ENCODE measurements at regions not wholly inside any gene's neighbourhood (a gene's known extent, or its start where the extent isn't known, plus 50 kb on each side); places are given as distances from the start of the nearest gene placed in this dataset.

DNA sequence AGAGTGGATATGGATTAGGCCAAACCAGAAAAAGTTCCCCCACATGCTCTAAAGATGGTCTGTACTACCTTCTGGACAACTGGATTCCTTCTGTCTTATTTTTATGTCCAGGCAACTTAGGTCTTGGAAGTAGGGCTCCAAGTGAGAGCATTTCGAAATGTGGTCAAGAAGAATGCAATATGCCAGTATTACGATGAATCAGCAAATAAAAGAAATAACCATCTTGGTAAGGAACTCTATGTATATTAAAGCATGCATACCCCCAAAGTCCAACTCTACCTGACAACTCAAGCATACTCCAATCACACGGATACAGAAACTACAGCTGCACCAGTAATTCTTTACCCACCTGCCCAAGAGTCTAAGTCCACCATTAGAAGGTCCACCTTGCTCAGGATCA is 234.5 kb downstream of the HNRNPD start:
- no peak overlapping the region for H3K4me3 ChIP-seq
- H3K36me3 ChIP-seq: no peaks in the 10 kb centered on the region
- TF ChIP-seq, protein P1, sequence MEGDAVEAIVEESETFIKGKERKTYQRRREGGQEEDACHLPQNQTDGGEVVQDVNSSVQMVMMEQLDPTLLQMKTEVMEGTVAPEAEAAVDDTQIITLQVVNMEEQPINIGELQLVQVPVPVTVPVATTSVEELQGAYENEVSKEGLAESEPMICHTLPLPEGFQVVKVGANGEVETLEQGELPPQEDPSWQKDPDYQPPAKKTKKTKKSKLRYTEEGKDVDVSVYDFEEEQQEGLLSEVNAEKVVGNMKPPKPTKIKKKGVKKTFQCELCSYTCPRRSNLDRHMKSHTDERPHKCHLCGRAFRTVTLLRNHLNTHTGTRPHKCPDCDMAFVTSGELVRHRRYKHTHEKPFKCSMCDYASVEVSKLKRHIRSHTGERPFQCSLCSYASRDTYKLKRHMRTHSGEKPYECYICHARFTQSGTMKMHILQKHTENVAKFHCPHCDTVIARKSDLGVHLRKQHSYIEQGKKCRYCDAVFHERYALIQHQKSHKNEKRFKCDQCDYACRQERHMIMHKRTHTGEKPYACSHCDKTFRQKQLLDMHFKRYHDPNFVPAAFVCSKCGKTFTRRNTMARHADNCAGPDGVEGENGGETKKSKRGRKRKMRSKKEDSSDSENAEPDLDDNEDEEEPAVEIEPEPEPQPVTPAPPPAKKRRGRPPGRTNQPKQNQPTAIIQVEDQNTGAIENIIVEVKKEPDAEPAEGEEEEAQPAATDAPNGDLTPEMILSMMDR (IDR thresholded peaks at IDR 0.05): no peak
- no peak overlapping the region for H3K27ac ChIP-seq
- no peak overlapping the region for H3K9ac ChIP-seq (ENCODE audit: low read depth in 2 of 2, low read length in 2 of 2)
- H3K27me3 ChIP-seq: no peaks in the 10 kb centered on the region
- H3K9me3 ChIP-seq: no peaks in the 10 kb centered on the region
- H3K4me1 ChIP-seq: no peaks in the 10 kb centered on the region
- DNase-seq: no peak
- intact Hi-C loops (cut with DNase I): no loop called here

- Histone ChIP-seq H3K36me3 (no peaks in the 10 kb centered on the region), H3K9ac (ENCODE audit: low read depth in 2 of 2, low read length in 2 of 2) (no peak overlapping the region), H3K4me1 (no peaks in the 10 kb centered on the region), H3K4me3 (no peak overlapping the region), H3K27me3 (no peaks in the 10 kb centered on the region), H3K9me3 (no peaks in the 10 kb centered on the region), H3K27ac (no peak overlapping the region)
- intact Hi-C loops (cut with DNase I): no loop called here
- DNase-seq: no peak
- TF ChIP-seq, protein P1 (IDR thresholded peaks at IDR 0.05): no peak
Measured at GRCh38 chr4:82138374-82138773, 235.4 kb downstream of the HNRNPD start.

- intact Hi-C loops (cut with DNase I): no loop called here
- H3K9me3 ChIP-seq: no peaks in the 10 kb centered on the region
- TF ChIP-seq, protein P1 (IDR thresholded peaks at IDR 0.05): no peak
- no peak for DNase-seq
- H3K27ac ChIP-seq: no peak overlapping the region
- H3K4me3 ChIP-seq: no peak overlapping the region
- no peak overlapping the region for H3K9ac ChIP-seq (ENCODE audit: low read depth in 2 of 2, low read length in 2 of 2)
- no peaks in the 10 kb centered on the region for H3K27me3 ChIP-seq
- no peaks in the 10 kb centered on the region for H3K4me1 ChIP-seq
- H3K36me3 ChIP-seq: no peaks in the 10 kb centered on the region
Measured at GRCh38 chr4:82136161-82136801, 237.5 kb downstream of the HNRNPD start.

DNA sequence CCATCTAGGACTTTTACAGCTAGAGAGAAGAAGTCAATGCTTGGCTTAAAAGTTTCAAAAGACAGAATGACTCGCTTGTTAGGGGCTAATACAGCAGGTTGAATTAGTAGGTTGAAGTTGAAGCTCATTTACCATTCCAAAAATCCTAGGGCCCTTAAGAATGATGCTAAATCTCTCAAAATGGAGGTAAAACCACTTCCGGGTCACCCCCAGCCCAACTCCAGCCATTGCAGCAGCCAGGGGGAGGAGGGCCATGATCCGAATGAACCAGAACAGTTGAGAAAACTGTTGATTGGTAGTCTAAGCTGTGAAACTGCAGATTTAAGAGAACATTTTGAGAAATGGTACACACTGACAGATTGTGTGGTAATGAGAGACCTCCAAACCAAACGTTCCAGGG is 245.4 kb downstream of the HNRNPD start:
- Histone ChIP-seq H3K4me3 (no peak overlapping the region), H3K9ac (ENCODE audit: low read depth in 2 of 2, low read length in 2 of 2) (no peak overlapping the region), H3K9me3 (no peaks in the 10 kb centered on the region), H3K36me3 (no peaks in the 10 kb centered on the region), H3K27ac (no peak overlapping the region), H3K4me1 (no peaks in the 10 kb centered on the region), H3K27me3 (no peaks in the 10 kb centered on the region)
- DNase-seq: no peak
- TF ChIP-seq, protein P1 (IDR thresholded peaks at IDR 0.05): no peak
- intact Hi-C loops (cut with DNase I): no loop called here

DNA sequence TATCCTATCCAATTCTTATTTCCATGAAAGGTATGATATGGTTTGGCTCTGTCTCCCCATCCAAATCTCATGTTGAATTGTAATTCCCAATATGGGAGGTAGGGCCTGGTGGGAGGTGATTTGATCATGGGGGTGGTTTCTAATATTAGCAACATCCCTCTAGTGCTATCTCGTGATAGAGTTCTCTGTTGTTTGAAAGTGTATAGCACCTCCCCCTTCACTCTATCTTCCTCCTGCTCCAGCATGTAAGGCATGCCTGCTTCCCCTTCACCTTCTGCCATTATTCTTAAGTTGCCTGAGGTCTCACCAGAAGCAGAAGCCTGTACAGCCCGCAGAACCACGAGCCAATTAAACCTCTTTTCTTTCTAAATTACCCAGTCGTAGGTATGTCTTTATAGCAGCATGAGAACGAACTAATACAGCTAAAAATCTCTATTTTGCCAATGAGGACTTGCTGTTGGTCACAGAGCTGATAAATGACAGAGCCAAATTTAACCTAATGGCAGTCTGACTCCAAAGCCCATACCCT is 247.2 kb downstream of the HNRNPD start:
- no peak overlapping the region for H3K4me3 ChIP-seq
- H3K36me3 ChIP-seq: no peaks in the 10 kb centered on the region
- DNase-seq: no peak
- TF ChIP-seq, protein P1 (IDR thresholded peaks at IDR 0.05): no peak
- no peaks in the 10 kb centered on the region for H3K27me3 ChIP-seq
- no peak overlapping the region for H3K27ac ChIP-seq
- H3K4me1 ChIP-seq: no peaks in the 10 kb centered on the region
- no peak overlapping the region for H3K9ac ChIP-seq (ENCODE audit: low read depth in 2 of 2, low read length in 2 of 2)
- no peaks in the 10 kb centered on the region for H3K9me3 ChIP-seq
- intact Hi-C loops (cut with DNase I): no loop called here

Data from colonic mucosa (tissue), 4 donors.